Keratinocyte (primary cell): ENCODE measurements at regions not wholly inside any gene's neighbourhood (a gene's known extent, or its start where the extent isn't known, plus 50 kb on each side); places are given as distances from the start of the nearest gene placed in this dataset.

Experiments used
- DNase-seq: peaks from one replicate; pipeline ENCODE4 v3.0.0-alpha.2; 2011; ENCODE audit warnings: low read depth, missing footprints, low spot score
- FAIRE-seq: peaks from 2 replicates; lab custom pipeline; 2011; peaks lifted over from hg19 to GRCh38; lab: Jason Lieb, UNC
- H2AFZ ChIP-seq: 2 replicates; pipeline ENCODE4 v1.6.0; 2012; ENCODE audit warnings: low read length, control low read depth, inconsistent platforms; ENCODE audit not compliant: control insufficient read depth
- H3K27ac ChIP-seq: 2 replicates; pipeline ENCODE4 v1.5.1; 2011; ENCODE audit warnings: low read length; ENCODE audit not compliant: control insufficient read depth, insufficient read depth
- H3K27me3 ChIP-seq: 3 replicates; pipeline ENCODE4 v1.6.0; 2011; ENCODE audit warnings: low read length; ENCODE audit not compliant: control insufficient read depth, insufficient read depth; ENCODE audit errors: extremely low read depth
- H3K36me3 ChIP-seq, 2 experiments: 2 replicates in 1 of 2; 3 replicates in 1 of 2; pipeline ENCODE4 v1.5.1; 2011; ENCODE audit warnings: low read length in 2 of 2, mild to moderate bottlenecking in 1 of 2; ENCODE audit not compliant: control insufficient read depth in 2 of 2, insufficient read depth in 2 of 2; ENCODE audit errors: extremely low read depth in 1 of 2
- H3K4me1 ChIP-seq: 3 replicates; pipeline ENCODE4 v1.5.1; 2011; ENCODE audit warnings: low read length; ENCODE audit not compliant: control insufficient read depth, insufficient read depth; ENCODE audit errors: extremely low read depth
- H3K4me2 ChIP-seq: 3 replicates; pipeline ENCODE4 v1.6.0; 2011; ENCODE audit warnings: low read depth, low read length; ENCODE audit not compliant: control insufficient read depth, insufficient read depth; ENCODE audit errors: extremely low read depth
- H3K4me3 ChIP-seq, 3 experiments: fragments of 200-600 bp in 1 of 3; sonication (generic) in 1 of 3; 2 replicates in 2 of 3; 3 replicates in 1 of 3; pipeline ENCODE4 v1.5.1; 2011 to 2016; ENCODE audit warnings: low read length in 3 of 3, mild to moderate bottlenecking in 3 of 3, control low read depth in 2 of 3, inconsistent platforms in 1 of 3, low read depth in 1 of 3, mixed read lengths in 1 of 3, mixed run types in 1 of 3, moderate library complexity in 1 of 3; ENCODE audit not compliant: control insufficient read depth in 2 of 3, insufficient read depth in 2 of 3; ENCODE audit errors: extremely low read depth in 1 of 3
- H3K79me2 ChIP-seq: 2 replicates; pipeline ENCODE4 v1.6.0; 2012; ENCODE audit warnings: low read length; ENCODE audit not compliant: control insufficient read depth, insufficient read depth
- H3K9ac ChIP-seq: 3 replicates; pipeline ENCODE4 v1.6.0; 2011; ENCODE audit warnings: low read length; ENCODE audit not compliant: control insufficient read depth, insufficient read depth; ENCODE audit errors: extremely low read depth
- H3K9me1 ChIP-seq: 3 replicates; pipeline ENCODE4 v1.6.0; 2011; ENCODE audit warnings: low read length; ENCODE audit not compliant: control insufficient read depth, insufficient read depth; ENCODE audit errors: extremely low read depth
- H3K9me3 ChIP-seq: 2 replicates; pipeline ENCODE4 v1.5.1; 2012; ENCODE audit warnings: low read depth, low read length; ENCODE audit not compliant: control insufficient read depth
- H4K20me1 ChIP-seq: 3 replicates; pipeline ENCODE4 v1.6.0; 2011; ENCODE audit warnings: low read length; ENCODE audit not compliant: control insufficient read depth, insufficient read depth; ENCODE audit errors: extremely low read depth
- CTCF ChIP-seq, 3 experiments: IDR thresholded peaks in 1 of 3; conservative IDR thresholded peaks in 1 of 3; optimal IDR thresholded peaks in 1 of 3; 2 replicates in 2 of 3; 3 replicates in 1 of 3; pipeline versions ENCODE3 to v1.5.1; 2011; ENCODE audit warnings: low read length in 3 of 3, mild to moderate bottlenecking in 3 of 3, moderate library complexity in 2 of 3, control low read depth in 1 of 3, inconsistent platforms in 1 of 3; ENCODE audit not compliant: insufficient read depth in 2 of 3; ENCODE audit errors: extremely low read depth in 1 of 3
- EZH2 ChIP-seq: IDR thresholded peaks from one replicate; pipeline ENCODE4 v1.6.1; 2012; ENCODE audit warnings: inconsistent platforms, mild to moderate bottlenecking, low read length, moderate library complexity
- dilution Hi-C: fragments of 300-500 bp; cut with MboI; formaldehyde crosslinking; loops from one replicate; pipeline ENCODE4 v1.7.0; 2020; ENCODE audit warnings: low sequenced_read_pairs; ENCODE audit not compliant: extremely low pct_ligation_motif_present

DNA sequence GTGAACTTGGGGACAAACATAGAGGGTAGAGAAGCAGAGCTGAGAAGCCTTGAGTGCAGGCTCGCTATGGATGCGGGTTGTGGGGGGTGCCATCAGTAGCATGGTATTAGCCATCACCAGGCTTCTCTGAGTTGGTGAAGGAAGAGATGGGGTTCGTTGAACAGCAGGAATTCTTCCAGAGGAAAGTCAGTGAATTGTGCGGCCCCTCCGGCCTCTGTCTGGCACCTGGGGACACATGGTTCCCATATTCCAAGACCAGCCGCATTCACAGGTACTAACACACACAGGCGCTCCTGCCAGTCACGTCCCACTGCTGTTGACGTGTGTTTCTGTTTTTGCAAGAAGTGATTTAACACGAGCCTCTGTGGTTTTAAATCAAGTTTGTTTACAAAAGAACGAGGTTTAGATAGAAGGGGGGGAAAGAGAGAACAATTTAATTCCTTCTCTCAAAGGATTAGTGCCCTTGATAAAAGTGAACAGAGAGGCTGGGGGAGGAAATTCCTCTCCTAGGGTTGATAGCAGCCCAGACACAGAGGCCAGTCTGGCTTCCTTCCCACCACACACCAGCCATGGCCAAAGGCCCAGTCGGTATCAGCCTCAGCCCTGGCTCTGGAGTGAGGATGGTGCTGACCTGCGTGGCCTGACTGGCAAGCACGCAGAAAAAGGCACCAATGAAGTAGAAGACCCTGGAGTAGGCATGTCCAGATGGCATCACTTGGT lies 252.6 kb upstream of the IGFBP3 start:
- Histone ChIP-seq H2AFZ (no peak overlapping the region), H3K36me3 (no peaks in the 10 kb centered on the region), H3K9ac (no peak overlapping the region), H3K4me3 (no peak overlapping the region), H3K9me1 (no peaks in the 10 kb centered on the region), H3K79me2 (no peaks in the 10 kb centered on the region), H3K4me2 (no peak overlapping the region), H3K27me3 (no peaks in the 10 kb centered on the region), H3K4me1 (peaks cover 11% of the 10 kb centered on the region), H3K27ac (no peak overlapping the region), H3K9me3 (no peaks in the 10 kb centered on the region), H4K20me1 (no peaks in the 10 kb centered on the region)
- FAIRE-seq (no peak), DNase-seq (no peak)
- dilution Hi-C loops = no loop called here
- TF ChIP-seq CTCF (optimal IDR thresholded peaks at IDR 0.05 in 1 of 3, IDR thresholded peaks at IDR 0.05 in 1 of 3, conservative IDR thresholded peaks at IDR 0.05 in 1 of 3; ENCODE audit: extremely low read depth in 1 of 3, insufficient read depth in 2 of 3, low read length in 3 of 3) = no peak
- no peak for TF ChIP-seq EZH2

GRCh38 chr7:46170792-46171191 lies 249.7 kb upstream of the IGFBP3 start:
- no peaks in the 10 kb centered on the region for H4K20me1 ChIP-seq
- H3K9me3 ChIP-seq = no peaks in the 10 kb centered on the region
- no peak for DNase-seq
- H2AFZ ChIP-seq = no peak overlapping the region
- no peaks in the 10 kb centered on the region for H3K9me1 ChIP-seq
- H3K4me1 ChIP-seq = peaks cover 14% of the 10 kb centered on the region
- H3K27ac ChIP-seq = no peak overlapping the region
- TF ChIP-seq CTCF (optimal IDR thresholded peaks at IDR 0.05 in 1 of 3, IDR thresholded peaks at IDR 0.05 in 1 of 3, conservative IDR thresholded peaks at IDR 0.05 in 1 of 3; ENCODE audit: extremely low read depth in 1 of 3, insufficient read depth in 2 of 3, low read length in 3 of 3) (no peak), EZH2 (no peak)
- H3K4me3 ChIP-seq = no peak overlapping the region
- no peaks in the 10 kb centered on the region for H3K36me3 ChIP-seq
- dilution Hi-C loops = no loop called here
- FAIRE-seq = no peak
- no peak overlapping the region for H3K9ac ChIP-seq
- H3K4me2 ChIP-seq = no peak overlapping the region
- no peaks in the 10 kb centered on the region for H3K27me3 ChIP-seq
- no peaks in the 10 kb centered on the region for H3K79me2 ChIP-seq
